ENCODE measurements at regions not wholly inside any gene's neighbourhood (a gene's known extent, or its start where the extent isn't known, plus 50 kb on each side); places are given as distances from the start of the nearest gene placed in this dataset.

- TF ChIP-seq, protein P1, sequence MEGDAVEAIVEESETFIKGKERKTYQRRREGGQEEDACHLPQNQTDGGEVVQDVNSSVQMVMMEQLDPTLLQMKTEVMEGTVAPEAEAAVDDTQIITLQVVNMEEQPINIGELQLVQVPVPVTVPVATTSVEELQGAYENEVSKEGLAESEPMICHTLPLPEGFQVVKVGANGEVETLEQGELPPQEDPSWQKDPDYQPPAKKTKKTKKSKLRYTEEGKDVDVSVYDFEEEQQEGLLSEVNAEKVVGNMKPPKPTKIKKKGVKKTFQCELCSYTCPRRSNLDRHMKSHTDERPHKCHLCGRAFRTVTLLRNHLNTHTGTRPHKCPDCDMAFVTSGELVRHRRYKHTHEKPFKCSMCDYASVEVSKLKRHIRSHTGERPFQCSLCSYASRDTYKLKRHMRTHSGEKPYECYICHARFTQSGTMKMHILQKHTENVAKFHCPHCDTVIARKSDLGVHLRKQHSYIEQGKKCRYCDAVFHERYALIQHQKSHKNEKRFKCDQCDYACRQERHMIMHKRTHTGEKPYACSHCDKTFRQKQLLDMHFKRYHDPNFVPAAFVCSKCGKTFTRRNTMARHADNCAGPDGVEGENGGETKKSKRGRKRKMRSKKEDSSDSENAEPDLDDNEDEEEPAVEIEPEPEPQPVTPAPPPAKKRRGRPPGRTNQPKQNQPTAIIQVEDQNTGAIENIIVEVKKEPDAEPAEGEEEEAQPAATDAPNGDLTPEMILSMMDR (IDR thresholded peaks at IDR 0.05; ENCODE audit: extremely low read depth, insufficient read depth, missing control alignments), result peak; percentile 57
- DNase-seq (ENCODE audit: low spot score), result no peak
- in situ Hi-C loops (cut with MboI; ENCODE audit: low pct_unique_long_range_greater_than_20kb, low sequenced_read_pairs, unreplicated experiment), result no loop called here
Observed at GRCh38 chr11:135075740-135076139, 663.7 kb upstream of the B3GAT1 start.

DNA sequence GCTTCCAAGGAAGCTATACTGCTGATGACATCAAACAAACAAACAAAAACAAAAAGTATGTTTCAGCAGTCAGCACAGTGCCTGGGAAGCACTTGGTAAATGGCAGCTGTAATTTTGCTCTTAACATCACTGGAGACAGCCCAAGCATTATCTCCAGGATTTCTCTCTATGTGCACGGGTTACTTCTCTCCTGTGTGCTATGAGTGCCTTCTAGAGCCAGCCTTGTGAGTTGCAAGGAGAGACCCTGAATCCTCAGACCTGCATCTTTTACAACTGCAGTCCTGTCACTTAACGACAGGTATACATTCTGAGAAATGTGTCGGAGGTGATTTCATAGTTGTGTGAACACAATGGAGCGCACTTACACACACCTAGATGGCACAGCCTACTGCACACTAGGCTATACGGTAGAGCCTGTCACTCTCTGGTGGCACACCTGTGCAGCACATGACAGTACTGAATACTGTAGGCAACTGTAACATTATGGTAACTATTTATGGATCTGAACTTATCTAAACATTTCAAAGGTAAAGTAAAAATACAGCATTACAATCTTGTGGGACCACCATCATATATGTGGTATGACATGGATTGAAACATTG lies 662.5 kb upstream of the B3GAT1 start:
- no peak for DNase-seq (ENCODE audit: low spot score)
- in situ Hi-C loops (cut with MboI; ENCODE audit: low pct_unique_long_range_greater_than_20kb, low sequenced_read_pairs, unreplicated experiment), result no loop called here
- TF ChIP-seq, protein P1 (IDR thresholded peaks at IDR 0.05; ENCODE audit: extremely low read depth, insufficient read depth, missing control alignments), result peak; percentile 39

DNA sequence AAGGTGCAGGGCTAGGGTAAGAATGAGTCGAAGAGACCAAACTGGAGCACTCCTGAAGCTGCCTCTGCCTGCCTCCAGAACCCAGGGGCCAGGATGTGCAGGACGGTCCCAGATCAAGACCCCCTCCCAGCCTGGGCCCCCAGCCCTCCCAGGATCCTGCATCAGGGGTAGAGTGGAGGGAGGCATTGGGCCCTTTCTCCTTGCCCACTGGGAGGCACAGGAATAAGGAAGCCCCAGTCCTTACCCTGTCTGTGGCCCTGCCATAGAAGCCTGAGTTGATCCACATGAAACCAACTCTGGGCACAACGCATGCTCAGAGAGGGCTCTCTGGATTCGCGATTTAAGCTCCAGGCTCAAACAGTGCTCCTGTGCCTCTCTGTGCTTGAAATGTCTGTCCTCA lies 661.8 kb upstream of the B3GAT1 start:
- no peak for DNase-seq (ENCODE audit: low spot score)
- in situ Hi-C loops (cut with MboI; ENCODE audit: low pct_unique_long_range_greater_than_20kb, low sequenced_read_pairs, unreplicated experiment), result no loop called here
- TF ChIP-seq, protein P1 (IDR thresholded peaks at IDR 0.05; ENCODE audit: extremely low read depth, insufficient read depth, missing control alignments), result no peak

GRCh38 chr11:135073381-135073780 lies 661.3 kb upstream of the B3GAT1 start:
- DNase-seq (ENCODE audit: low spot score), result no peak

GRCh38 chr11:135069890-135070289 lies 657.8 kb upstream of the B3GAT1 start:
- TF ChIP-seq, protein P1 (IDR thresholded peaks at IDR 0.05; ENCODE audit: extremely low read depth, insufficient read depth, missing control alignments), result no peak
- no peak for DNase-seq (ENCODE audit: low spot score)
- in situ Hi-C loops (cut with MboI; ENCODE audit: low pct_unique_long_range_greater_than_20kb, low sequenced_read_pairs, unreplicated experiment), result no loop called here

More at GRCh38 chr11:135073381-135073780, 661.3 kb upstream of the B3GAT1 start:
- in situ Hi-C loops (cut with MboI; ENCODE audit: low pct_unique_long_range_greater_than_20kb, low sequenced_read_pairs, unreplicated experiment), result no loop called here
- TF ChIP-seq, protein P1 (IDR thresholded peaks at IDR 0.05; ENCODE audit: extremely low read depth, insufficient read depth, missing control alignments), result no peak

GRCh38 chr11:135069063-135069462 lies 657.0 kb upstream of the B3GAT1 start:
- DNase-seq (ENCODE audit: low spot score), result no peak
- in situ Hi-C loops (cut with MboI; ENCODE audit: low pct_unique_long_range_greater_than_20kb, low sequenced_read_pairs, unreplicated experiment), result no loop called here
- TF ChIP-seq, protein P1 (IDR thresholded peaks at IDR 0.05; ENCODE audit: extremely low read depth, insufficient read depth, missing control alignments), result no peak
